HG03196 (cell line): ENCODE measurements at regions not wholly inside any gene's neighbourhood (a gene's known extent, or its start where the extent isn't known, plus 50 kb on each side); places are given as distances from the start of the nearest gene placed in this dataset.

ENCODE experiments used
- ATAC-seq: cut with Tn5 transposase; IDR thresholded peaks from one replicate; pipeline ENCODE4 v1.9.1; 2021; ENCODE audit not compliant: unreplicated experiment

DNA sequence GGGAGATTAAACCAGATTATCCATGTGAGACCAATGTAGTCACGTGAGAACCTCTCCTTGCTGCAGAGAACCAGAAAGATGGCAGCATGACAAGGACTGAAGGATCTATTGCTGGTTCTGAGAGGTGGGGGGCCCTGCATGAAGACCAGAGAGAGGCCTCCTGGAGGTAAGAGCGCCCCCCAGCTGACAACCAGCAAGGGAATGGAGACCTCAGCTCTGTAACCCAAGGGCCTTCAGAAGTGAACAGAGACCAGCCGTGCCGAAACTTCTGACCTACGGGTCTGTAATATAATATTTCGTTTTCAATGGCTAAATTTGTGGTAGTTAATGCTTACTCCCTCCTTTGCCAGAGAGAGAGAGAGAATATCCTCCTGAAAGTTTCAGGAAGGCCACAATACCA is 524.1 kb upstream of the TBX3 start:
- no peak for ATAC-seq

DNA sequence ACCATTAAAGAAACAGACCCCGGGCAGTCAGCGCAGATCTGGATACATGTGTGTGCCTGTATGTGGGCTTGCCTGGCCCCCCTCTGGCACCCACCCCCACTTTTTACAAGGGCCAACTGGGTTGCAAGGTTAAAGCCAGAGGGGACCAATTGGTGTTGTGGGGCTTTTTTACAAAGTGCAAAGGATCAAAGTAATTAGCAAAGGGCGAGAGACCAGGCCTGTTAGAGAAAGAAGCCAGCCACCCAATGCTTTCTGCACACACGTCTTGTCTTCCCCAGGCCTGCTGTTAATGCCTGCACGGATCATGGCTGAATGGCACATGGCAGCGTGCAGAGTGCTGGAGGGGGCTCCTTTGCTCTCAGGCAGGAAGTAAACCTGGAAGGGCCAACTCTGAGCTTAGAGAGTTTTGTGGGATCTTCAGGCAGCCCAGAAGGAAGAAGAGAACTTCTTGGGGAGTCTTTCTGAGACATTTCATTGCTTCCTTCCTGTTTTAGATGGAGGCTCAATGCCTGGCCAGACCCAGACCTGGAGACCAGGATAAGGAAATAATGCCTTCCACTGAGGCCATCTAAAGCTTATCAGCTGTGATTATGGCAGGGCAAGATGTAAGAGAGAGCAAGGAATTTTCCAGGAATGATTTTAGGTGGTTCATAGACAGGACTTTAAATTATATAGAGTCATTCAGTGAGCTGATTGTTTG is 523.4 kb upstream of the TBX3 start:
- no peak for ATAC-seq

DNA sequence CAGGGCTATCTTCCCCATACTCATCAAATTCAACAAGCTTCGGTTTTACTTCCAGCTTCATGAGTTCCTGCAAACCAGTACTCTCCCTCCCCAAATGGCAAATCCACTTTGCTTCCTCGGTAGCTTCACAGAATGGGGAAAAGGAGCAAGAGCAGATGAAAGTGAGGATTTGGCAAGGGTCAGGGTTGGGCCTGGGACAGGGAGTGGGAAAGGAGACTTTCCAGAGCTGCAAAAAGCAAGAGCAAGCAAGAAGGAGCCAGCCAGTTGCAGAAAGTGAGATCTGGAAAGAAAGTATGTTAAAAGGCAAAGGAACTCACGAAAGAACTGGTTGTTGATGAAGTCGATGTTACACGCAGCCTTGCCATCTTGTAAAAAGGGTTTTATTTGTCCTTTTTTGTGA is 522.8 kb upstream of the TBX3 start:
- no peak for ATAC-seq

DNA sequence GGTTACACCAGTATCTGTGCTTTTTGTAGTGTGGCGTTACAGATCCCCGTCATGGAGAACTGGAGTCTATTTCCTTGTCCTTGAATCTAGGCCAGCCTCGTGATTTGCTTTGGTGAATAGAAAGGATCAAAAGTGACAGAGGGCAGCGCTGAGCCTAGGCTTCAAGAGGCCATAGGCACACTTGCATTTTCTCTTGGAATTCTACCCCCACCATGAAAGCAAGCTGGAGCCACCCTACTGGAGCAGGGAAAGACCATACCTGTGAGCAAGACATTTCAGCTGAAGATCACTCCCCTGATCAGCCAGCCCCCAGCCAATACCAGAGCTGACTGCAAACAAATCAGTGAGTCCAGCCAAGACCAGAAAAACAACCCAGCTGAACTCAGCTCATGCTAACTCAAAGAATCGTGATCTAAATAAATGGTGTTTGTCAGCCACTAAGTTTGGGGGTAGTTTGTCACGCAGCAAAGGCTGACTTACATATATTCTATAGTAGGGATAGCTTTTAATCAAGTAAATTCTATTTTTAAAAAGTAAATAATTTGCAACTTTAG is 521.9 kb upstream of the TBX3 start:
- no peak for ATAC-seq

DNA sequence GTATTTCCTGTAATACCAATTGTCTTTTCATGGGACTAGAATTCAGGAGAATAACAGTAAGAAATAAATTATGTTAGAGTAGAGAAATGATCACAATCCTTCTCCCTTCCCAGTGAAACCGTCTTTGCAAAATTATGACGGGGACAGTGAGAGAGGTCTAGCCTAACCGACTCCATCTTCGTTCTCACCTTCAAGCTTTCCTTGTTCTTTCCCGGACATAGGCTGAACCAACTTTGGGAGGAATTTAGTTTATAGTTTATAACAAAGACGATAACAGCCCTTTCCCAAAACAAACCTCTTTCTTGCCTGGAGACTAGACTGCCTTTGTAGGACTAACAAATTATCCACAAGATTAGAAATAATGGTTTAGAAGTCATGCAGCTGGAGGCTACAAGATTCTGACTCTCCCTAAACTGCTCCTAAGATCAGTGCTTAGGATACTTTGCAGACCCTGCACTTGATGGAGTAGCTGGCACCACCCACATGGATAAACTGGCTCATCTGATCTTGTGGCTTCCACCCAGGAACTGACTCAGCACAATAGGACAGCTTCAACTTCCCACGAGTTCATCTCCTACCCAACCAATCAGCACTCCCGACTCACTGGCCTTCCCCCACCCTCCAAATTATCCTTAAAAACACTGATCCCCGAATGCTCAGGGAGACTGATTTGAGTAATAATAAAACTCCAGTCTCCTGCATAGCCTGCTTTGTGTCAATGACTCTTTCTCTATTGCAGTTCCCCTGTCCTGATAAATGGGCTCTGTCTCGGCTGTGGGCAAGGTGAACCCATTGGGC is 521.2 kb upstream of the TBX3 start:
- no peak for ATAC-seq

DNA sequence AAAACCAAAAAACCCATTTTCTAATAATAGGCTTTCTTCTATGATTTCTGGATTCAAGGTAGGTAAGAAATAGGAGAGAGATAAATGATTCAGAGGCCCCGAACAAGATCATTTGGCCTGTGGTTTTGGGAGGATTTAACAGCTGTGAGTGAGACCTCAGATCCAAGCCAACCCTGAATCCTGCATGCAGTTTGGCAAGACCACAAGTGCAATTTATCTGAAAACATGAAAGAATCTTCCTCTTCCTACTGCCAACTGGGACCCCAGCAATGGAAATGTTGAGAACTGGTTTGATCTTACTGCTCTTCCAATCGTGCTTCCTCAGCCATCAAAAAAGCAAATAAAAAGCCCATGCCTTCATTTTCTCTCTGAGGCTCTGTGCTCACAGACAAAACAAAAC is 519.7 kb upstream of the TBX3 start:
- ATAC-seq = no peak

DNA sequence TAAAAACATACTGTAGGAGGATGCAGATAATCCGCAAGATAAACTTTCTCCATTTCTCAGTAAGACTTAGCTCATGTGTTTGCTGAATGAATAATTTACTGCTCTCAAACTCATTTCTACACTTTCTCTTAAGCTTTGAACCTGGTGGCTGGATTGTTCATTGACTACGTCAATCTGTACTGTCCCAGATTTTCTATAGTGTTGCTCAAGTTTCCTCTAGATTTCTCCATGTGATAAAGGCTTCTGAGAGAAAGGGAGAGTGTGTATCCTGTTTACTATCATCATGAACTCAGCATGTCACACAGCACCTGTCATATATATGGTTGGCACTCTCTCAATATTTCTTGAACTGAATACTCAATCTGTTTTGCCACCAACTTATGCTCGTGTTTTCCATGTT is 518.0 kb upstream of the TBX3 start:
- no peak for ATAC-seq

DNA sequence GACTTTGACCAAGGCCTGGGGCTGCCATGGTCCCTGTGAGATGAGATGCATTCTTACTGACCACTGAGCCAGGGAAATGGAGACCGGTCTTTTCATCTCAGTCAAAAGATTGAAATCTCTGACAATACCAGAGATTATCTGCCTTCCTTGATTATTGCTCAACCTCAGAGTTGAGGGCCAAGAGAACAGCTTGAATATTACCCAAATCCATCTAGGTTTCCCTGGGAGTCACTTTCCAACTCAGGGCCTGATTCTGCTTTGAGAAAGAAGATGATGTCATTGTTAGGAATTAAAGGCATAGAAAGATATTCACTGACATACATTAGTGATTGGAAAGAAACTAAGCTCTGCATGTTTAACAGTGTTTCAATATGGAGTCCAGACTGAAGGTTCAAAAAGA is 515.9 kb upstream of the TBX3 start:
- ATAC-seq = no peak

DNA sequence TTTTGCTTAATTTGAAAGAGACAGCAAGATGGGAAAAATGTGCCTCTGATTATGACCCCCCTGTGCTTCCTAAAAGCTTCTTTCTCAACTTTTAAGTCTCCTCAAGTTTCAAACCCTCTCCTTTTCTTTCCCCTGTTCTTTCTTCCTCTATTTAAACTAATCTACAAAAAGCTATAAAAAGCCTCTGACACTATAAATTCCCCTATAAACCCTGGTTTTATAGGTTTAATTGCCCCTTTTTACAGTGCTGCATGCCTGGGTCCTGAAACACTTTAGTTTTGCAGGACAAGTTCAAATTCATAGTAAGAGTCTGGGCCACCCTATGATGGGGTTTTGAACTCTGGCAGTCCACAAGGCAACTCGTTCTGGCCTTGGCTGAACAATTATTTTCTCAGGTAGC is 510.9 kb upstream of the TBX3 start:
- no peak for ATAC-seq

DNA sequence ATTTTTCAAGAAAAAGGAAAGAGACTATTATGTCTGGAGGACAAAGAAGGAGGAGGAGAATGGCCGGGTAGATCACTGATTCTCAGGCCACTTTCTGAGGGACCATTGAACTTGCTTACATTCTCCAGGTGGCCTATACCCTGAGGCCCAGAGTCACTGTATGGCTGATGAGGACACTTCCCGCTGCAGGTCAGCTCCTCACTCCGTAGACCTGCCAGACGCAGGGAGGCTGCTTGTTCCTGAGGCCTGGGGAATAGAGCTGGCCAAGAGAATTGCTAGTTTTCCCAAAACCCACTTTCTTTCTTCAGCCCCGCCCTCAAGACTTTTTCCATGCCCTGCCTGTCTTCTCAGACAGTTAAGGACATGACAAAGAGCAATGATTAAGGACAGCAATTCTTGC is 510.5 kb upstream of the TBX3 start:
- no peak for ATAC-seq

DNA sequence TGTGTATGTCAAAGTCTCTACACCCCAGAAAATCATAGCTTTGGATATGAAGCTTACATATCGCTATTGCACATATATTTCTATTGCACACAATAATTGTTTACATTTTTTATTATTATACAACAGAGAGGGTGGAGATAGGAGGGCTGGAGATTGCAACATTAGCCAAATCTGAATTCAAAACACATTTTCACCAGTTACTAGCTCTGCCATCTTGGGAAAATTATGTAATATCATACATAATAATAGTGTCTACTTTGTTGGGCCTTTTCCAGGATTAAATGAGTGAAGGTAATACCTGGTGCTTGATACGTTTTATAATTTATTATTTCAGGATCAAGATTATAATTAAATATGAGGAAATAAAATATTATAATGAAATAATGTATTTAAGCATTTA is 507.4 kb upstream of the TBX3 start:
- ATAC-seq = no peak

DNA sequence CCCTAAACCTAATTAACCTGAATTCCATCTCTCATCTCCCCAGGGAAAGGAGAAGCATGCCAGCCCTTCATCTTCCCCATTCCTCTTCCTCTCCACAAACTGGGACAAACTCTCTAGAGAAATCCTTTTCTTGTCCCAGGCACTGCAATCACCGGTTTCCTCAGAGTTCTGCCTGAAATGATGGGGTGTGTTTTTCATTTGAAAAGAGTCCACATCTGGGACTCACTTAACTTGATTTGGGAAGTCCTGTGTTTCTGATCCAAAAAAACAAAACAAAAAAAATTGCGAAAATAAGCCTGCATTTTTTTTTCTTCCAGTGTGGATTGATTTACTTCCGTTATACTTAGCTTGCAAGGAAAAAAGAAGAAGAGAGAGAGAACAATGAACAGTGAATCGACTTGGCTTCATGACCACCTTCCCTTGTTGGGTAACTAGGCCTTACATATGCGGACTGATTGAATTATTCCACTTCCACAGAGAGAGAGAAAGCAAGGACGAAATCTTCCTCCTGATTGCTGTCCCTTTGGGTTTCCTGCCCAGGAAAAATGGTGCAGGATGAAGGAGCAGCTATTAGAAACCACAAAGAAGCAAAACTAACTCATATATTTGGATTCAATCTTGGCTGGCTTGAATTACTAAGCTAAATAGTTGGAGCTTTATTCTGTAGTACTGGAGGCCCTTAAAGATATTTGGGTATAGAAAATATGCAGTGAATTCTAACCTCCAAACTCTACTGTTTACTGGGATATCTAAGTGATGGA is 506.2 kb upstream of the TBX3 start:
- ATAC-seq = no peak

DNA sequence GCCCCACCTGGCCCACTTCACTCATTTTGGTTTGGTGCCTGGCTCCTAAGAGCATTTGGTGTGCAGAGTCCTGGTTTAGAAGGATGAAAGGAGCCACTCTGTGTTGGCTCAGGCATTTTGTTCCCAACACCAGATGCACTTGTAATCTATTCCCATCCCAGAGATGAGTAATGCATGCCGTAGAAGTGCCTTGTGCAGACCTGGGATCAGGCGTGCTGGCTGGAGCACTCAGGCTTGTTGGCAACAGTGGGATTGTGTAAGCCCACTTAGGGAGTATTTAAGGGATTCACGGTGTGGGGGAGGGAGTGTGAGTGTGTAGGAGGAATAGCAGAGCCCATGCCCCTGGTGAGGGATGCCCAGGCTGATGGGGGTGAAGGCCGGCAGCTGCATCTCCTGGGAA is 501.5 kb upstream of the TBX3 start:
- no peak for ATAC-seq

DNA sequence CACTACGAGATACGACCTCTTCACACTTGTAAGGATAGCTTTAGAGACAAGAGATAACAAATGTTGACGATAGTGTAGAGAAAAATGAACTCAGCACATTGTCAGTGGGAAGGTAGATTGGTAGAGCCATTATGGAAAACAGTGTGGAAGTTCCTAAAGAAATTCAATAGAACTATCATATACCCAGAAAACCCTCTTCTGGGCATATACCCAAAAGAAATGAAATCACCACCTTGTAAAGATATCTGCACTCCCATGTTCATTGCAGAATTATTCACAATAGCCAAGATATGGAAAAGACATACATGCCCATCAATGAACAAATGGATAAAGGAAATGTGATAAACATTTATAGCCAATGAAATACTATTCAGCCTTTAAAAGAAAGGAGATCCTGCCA is 499.8 kb upstream of the TBX3 start:
- ATAC-seq = no peak

DNA sequence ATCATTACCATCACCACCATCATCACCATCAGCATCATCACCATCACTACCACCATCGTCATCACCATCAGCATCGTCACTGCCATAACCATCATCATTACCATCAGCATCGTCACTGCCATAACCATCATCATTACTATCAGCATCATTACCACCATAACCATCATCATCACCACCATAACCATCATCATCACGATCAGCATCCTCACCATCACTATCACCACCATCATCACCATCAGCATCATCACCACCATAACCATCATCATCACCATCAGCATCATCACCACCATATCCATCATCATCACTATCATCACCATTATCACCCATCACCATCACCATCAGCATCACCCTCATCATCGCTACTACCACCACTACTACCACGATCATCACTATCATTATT is 493.9 kb upstream of the TBX3 start:
- ATAC-seq = no peak

DNA sequence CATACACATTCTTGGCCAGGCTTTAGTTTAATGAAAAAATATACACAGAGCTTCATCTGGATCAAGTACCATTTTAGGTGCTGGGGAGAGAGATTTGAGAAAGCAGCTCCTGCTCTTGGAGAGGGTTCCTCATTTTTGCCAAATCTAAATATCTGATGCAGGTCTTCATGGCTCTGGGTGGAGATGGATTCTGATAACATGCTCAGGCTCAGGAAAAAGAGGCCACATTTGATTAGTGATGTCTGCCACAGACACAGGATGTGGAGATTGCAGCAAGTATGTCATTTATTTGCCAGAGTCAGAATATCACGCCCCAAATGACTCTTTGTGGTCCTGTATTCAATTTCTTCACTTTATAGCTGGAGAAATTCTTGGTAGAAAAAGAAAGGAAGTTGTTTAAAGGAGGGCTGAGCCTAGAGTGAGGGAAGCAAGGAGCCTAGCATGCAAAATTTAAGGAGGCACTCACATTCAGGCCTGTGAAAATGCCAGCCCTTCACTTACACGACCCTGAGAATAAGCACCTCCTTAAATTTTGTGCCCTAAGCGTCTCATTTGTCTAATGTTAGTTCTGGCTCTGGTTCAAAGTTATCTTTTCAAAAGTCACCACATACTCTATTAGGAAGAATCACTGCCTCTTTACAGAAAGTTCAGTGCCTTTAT is 492.9 kb upstream of the TBX3 start:
- no peak for ATAC-seq

DNA sequence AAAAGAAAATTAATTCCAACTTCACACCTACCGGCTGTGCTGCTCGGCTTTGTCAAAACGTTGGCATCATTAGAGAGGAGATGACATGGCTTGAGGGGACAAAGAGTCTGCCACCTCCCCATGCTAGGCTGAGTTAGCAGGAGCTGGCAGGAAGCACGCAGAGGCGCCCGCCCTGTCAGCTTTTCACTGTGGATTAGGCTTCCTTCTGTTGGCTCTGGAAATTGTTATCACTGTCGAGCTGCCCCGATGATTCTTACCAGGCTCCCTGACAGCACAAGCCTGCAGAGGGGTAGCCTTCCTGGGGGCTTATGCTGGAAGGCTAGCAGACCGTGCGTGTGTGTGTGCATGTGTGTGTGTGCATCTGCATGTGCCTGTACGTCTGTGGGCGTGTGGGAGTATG is 490.9 kb upstream of the TBX3 start:
- no peak for ATAC-seq

DNA sequence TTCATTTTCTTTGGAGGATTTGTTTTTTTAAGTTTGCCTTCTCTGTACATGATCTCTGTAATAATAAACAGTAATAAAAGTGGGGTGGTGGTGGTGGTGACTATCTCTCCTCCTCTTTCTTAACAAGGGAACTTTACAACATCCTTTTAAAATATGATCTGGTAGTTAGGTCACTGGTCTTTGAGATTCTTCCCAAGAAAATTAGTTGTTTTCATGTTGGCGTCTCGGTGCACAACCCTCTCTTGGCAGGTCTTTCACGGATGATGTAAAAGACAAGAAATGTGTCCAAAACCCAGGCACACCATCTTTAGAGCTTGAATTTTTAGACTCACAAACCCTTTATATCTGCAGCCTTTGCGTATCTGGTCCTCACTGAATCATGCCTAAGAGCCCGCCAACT is 488.5 kb upstream of the TBX3 start:
- no peak for ATAC-seq

DNA sequence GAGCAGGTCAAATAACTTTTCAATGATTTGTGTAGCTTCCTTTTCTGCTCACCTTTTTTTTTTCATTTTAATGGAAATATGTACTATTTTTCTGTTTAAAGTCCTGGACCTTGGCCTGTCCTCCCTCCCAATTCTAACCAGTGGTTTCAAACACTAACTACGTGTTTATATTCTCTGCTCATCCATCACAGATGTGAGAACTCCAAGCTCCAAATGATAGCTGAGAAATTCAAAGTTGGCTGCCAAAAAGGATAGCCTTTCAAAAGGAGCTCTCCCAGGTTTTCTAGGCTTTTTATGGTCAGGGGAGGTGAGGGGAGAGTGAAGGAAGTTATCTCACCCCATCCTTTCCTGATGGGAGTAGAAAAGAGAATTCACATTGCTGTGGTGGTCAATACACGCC is 486.0 kb upstream of the TBX3 start:
- ATAC-seq = no peak

DNA sequence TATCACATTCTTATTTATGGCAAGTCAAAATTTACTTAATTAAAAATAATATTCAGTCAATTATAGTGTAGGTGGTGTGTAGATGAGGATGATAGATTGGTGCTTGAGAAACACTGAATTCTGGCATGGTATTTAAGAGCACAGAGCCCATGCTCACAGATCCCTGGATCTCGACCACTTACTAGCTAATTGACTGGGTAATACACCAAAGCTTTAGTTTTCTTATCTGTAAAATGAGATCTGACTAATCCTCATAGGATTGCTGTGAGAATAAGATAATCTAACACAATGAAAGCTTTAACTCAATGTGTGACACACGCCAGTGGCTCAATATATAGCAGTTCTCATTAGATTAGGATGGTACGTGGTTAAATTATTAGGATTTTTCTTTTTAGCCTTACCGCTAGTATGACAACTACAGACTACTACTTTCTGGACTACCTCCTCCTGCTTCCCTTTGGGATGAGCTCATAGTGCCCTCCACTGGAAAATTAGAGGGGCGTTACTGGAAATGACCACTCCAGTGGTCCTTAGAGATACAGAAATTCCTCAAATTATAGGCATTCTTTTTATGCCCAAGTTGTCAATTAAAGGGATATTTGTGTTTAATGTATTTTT is 482.8 kb upstream of the TBX3 start:
- no peak for ATAC-seq

DNA sequence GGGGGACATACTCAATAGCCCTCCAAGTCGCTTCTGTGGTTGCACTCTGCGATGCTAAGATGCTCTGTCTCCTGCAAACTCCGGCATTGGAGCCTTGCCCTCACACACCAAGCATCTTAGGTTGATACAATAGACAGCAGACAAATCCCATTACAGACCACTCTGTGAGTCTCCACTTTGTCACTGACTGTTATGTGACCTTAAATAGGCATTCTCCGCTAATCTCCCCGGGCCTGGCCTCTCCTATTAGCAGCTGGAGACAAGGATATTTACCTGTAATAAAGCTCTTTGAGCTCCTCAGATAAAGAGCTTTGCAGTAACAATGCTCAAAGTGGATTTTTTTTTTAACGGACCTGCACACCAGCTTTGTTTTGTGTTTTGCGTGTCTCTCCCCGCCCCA is 479.7 kb upstream of the TBX3 start:
- ATAC-seq = no peak
